GM19455 (cell line): ENCODE measurements at regions not wholly inside any gene's neighbourhood (a gene's known extent, or its start where the extent isn't known, plus 50 kb on each side); places are given as distances from the start of the nearest gene placed in this dataset.

ENCODE experiments used
- ATAC-seq: cut with Tn5 transposase; IDR thresholded peaks from one replicate; pipeline ENCODE4 v1.9.1; 2021; ENCODE audit not compliant: unreplicated experiment

DNA sequence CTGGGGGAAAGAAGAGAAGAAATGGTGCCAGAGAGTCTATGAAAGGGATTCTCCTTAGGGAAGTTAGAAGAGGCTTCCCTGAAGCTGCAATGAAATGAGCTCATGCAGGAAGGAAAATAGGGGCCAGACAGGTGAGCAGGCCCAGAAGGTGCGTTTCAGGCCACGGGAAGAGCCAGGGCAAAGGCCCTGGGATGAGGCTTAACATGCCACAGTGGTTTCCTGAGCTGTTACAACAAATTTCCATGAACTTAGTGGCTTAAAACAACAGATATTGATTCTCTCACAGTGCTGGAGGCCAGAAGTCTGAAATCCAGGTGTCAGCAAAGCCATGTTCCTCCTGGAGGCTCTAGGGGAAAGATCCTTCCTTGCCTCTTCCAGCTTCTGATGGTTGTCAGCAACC is 167.9 kb downstream of the TFAP2C start:
- no peak for ATAC-seq

DNA sequence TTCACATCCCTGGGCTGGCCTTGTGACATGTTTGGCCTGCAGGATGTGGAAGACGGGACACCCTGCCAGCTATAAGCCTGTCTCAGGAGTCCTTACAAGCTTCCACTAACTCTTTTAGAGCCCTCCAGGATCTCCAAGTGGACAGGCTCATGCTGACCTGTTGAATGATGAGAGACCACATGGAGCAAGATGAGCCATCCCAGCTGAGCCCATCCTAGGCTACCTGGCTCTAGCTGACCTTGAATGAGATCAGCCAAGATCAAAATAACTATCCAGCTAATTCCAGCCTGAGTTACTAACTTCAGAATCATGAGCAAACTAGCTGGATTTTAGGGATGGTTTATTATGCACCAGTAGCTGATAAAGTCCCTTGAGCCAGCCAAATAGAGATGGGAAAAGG is 169.5 kb downstream of the TFAP2C start:
- ATAC-seq: no peak

DNA sequence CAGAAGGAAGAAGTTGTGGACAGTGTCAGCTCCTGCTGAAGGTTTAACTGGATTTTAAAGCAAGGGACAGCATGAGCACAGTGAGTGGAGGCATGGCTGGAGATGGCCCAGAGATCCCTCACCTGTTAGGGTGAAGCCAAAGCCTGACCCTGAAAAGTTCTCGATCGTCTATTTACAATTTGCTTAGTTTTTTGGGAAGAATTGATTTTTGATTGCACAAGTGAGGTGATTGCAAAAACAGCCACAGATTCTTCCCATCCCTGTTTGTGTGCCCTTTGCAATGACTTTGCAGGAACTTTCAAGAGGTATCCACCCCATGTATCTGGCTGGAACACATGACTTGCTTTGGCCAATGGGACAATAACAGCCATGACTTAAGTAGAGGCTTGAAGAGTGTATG is 170.1 kb downstream of the TFAP2C start:
- no peak for ATAC-seq

DNA sequence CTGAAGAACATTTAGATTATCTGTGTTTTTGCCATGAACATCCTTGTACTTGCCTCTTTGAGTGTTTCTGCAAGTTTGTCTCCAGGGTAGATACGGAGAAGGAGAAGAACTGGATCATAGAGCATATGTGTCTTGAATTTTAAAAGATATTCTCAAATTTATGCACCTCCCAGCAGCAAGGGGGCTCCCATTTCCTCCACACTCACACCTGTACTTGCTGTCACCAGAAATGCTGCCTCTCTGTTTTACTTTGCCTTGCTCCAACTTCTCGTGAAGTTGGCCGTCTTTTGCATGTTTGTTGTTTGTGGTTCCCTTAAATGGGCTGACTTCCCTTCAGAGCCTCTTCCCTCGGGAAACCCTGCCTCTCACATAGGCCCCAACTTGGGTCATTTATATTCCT is 171.0 kb downstream of the TFAP2C start:
- ATAC-seq: no peak

DNA sequence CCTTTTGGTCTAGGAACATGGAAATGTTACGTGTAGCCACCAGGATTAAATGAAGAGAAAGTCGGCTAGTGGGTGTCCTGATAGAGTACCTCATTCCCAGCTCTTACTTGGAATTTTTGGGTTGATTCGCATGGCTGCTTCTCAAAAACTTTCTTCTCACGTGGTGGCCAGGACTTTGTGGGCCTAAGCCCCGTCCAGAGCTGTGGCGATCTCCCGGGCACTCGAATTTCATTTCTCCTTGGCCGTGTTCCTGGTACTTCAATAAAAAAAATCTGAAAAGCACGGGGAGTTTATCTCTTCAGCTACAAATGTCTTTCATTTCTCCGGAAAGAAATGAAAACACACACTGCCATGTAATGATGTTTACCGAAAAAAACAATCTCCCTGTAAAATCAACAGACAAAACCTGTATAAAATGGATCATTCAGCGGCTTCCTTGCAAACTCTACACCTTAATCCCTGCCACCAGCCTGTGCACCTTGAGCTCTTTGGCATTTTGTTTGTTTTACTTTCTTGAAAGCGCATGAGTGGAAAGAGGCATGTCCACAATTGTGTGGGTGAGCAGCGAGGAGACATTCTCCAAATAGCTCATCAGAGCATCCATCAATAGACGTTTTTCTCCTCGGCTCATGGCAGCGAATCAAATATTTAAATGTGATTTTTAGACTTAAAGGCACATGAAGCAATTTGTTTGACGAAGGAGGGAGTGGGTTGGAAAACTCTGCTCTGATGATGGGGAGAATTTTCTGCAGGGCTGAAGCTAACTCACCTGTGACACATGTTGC is 173.1 kb downstream of the TFAP2C start:
- ATAC-seq: no peak

DNA sequence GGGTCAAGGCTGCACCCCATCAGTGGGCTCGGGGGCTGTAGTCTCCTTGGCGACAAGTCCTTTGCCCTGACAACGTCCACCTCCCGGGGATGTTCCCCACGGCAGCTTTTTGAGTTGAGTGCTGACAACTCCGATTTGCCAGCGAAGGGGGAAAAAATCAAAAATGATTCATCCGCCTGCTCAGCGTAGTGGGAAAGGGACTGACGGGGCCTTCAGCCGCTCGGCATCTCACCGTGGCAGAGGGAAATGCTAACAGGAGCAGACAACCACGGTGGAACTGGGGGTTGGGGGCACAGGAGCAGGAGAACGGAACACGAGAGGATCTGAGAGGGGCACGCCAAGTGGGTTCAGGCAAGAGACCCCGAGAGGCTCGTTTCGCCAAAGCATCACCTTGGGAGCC is 173.7 kb downstream of the TFAP2C start:
- ATAC-seq: no peak

DNA sequence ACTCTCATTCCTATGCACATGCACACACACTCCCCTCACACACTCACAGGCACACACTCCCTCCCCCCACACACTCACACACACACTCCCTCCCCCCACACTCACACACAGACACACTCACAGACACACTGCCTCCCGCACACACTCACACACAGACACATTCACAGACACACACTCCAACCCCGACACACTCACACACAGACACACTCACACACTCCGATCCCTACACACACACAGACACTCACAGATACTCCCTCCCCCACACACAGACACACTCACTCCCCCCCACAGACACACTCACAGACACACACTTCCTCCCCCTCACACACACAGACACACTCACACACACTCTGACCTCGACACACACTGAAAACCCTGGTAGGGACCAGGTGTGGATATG is 176.2 kb downstream of the TFAP2C start:
- no peak for ATAC-seq

DNA sequence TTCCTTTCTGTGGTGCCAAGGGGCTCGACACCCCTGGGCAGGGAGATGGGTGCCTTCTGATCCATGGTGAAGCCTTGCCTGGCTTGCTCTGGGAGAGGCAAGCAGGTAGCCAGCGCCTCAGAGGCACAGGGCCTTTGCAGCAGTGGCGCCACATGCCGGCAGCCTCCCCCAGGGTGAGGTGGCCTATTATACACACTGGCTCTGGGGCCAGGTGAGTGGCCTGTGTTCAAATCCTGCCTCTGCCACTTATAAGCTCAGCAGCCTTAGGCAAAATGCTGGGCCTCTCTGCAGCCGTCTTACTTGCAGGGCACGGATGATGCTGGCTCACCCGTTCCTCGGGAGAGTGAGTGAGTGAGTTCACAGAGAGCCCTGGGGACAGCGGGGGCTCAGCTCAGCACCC is 176.9 kb downstream of the TFAP2C start:
- no peak for ATAC-seq

DNA sequence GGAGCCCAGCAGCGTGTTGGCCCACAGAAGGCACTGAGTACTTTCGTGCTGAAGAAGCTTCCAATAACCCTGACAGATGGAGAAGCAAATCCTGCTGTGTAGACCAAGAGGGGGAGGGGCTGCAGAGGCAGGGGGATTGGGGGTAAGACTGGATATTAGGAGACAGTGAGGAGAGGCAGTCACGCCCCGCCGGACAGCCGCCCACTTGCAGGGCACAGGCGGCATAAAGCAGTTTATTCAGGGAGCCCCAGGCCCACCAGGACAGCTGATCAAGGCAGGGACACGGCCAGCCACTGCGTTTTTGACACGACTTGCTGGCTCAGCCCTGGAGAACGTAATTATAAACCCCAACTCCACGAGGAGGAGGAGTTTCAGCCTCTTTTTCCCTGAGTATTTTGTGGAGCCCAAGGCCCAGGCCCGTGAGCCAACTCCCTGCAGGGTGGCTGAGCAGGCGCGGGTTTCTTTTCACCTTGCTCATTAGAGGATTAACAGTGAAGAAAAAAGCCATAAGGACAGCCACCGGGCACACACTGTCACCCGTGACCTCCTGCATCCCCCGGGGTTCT is 177.9 kb downstream of the TFAP2C start:
- no peak for ATAC-seq

DNA sequence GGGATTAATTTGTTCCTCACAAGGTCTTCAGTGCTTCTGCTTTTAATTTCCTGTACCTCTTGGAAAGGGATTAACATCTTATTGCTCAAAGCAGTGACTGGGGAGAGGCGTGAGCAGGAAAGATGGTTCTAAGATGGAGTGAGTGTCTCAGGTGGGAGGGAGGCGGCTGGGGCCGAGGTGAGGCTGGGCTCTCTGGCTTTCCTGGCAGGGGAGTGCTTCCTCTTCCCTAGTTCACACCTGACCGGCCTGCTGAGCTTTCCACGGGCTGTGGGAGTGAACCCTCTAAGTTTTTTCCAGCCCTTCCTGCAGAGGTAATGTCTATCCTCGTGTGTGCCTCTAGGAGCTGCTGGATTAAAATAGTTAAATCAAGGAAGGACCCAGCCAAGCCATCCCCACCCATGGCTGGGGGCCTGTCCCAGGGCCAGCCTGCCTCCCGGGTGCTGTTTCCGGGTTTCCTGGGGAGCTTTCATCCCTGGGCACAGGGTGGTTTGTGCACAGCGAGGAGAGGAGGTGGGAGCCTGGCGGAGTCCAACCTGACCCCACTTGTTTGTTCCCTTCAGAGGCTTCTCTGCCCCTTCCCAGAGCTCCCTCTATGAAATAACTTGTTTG is 179.1 kb downstream of the TFAP2C start:
- no peak for ATAC-seq

DNA sequence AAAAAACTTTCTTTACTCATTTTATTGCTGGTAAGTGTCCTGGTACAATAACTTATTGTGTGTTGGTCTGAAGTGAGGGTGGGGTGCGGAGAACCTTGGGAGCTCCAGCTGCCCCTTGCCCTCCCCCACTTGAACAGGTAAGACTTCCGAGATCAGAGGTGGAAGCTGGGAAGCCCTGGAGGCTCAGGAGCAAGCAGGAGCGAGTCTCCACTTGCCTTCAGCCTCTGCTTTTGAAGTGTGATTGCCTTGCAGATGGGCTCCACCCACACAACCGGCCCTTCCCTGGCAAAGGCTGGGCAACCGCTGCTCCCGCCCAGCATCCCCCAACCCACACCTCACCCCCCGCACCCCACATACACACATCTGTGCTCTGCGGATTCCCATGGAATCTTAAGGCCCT is 179.6 kb downstream of the TFAP2C start:
- no peak for ATAC-seq

DNA sequence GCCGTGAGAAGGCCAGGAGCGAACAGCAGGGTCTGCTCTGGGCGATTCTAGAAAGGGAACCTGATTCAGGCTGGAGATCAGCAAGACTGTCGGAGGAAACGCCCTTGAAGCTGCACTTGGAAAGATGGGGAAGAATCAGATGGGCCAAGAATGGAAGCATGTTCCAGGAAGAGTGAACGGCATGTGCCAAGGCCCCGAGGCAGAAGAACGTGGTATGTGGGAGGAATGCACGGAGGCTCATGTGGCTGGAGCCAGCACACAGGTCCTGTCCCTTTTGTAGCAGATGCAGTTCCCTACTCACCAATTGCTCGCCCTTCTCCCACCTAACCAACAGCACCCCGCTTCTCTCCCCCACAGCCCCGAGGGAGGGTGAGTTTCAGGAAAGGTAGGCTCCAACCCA is 180.6 kb downstream of the TFAP2C start:
- ATAC-seq: no peak

DNA sequence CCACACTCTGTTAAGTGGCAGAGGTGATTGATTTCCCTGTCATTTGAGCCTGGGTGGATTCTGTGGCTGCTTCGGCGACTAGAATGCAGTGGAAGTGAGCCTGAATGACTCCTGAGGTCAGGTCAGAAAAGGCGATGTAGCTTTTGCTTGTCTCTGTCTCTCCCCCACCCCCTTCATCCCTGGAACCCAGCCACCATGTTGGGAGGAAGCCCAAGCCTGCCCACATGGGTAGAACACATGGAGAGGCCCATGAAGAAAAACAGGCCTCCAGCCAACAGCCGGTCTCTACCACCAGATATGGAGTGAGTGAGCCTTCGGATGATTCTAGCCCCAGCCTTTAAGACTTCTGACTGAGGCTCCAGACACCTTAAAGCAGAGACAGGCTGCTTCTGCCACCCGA is 181.0 kb downstream of the TFAP2C start:
- no peak for ATAC-seq

DNA sequence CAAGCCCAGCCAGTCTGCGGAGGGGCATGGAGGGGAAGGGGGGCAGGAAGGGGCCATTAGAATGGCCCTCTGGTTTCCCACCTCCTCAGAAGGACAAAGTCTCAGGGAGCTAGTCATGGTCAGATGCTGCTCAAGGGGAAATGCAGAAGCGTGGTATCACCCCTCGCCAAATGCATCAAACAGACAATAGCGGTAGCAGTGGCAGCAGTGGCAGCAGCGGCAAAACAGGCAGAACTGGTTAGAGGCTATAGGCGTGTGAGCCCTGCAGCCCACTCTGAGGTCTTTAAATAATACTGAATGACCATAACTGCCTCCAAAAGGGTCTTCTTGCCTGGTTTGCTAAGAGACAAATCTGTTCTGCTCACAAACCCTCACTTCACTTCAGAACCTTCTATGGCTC is 186.7 kb downstream of the TFAP2C start:
- ATAC-seq: no peak

DNA sequence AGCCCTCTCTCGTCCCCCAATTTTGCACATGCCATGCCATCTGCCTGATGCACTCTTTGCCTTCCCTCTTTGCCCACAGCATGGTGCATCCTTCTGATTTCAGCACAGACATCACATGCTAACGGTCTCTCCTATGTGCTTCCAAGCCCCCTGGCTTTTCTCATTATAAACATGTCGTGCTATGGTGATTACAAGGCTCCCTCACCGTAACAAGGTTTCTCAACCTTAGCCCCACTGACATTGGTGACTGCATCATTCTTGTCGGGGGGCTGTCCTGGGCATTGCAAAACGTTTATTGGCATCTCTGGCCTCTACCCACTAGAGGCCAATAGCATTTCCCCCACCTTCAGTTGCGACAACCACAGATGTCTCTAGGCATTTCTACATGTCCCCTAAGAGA is 187.2 kb downstream of the TFAP2C start:
- ATAC-seq: no peak

DNA sequence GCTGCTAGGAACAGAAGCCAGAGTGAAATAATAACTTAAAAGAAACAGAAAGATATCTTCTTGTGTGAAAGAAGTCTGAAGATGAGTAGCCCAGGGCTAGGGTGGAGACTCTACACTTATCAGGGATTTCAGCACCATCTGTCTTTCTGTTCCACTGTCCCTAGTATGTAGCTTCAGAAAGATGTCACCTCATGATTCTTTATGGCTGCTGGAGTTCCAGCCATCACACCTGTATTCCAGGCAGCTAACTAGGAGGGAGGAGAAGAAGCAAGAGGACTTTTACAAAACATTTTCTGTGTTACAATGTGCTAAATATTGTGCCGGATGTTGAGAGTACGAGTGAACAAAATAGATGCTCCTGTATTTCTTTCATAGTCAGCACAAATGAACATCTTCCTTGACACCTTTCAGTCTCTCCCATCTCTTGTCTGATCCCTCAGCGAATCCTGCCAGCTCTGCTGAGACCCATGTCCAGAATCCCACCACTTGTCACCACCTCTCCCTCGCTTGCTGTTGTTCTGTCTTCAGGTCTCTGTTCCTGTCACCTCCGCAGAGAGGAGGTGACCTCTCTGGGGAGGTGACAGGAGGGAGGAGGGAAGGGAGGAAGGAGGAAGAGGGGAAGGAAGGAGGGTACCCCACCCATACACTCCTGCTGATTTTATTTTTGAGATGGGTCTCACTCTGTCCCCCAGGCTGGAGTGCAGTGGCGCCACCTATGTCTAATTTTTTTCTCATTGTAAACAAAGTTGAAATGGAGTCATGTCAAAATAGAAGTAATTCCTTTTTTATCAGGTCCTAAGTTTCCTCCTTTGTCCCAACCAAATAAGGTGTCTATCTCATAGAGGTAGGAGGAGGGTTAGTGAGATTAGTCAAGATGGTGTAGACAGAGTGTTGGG is 188.9 kb downstream of the TFAP2C start:
- no peak for ATAC-seq

DNA sequence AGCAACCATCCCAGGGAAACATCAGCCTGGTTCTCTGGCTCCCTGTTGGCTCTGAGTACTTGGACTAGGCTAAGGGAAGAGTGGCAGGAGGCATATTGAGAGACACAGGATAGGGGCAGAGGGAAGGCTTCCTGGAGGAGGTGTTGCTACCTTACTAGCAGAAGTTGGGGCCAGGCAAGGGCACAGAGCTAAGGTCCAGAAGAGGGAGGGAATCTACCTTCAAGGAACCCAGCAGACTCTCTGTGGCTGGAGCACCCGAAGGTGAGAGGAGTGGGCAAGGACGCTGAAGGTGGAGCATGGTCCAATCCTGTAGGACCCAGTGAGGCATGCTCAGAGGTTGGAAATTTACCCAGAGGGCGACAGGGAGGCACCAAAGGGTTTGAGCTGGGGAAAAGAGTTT is 191.9 kb downstream of the TFAP2C start:
- ATAC-seq: no peak

DNA sequence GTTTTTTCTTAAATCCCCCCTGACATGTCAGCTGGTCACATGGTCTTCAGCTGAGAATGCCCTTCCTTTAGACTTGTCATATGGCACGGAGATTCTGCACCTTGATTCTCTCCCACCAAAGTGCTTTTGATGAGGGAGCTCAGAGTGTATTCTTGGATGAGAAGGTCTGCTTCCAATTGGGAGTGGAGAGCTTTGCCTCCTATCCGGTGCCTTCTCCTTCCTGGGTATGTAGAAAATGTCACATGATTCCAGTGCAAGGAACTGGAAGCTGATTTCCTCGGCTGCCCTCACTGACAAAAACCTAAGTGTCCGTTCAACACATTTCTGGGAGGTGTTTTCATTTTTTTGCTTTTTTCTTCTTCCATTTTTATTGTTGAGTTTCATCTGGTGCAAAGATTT is 197.2 kb downstream of the TFAP2C start:
- no peak for ATAC-seq

DNA sequence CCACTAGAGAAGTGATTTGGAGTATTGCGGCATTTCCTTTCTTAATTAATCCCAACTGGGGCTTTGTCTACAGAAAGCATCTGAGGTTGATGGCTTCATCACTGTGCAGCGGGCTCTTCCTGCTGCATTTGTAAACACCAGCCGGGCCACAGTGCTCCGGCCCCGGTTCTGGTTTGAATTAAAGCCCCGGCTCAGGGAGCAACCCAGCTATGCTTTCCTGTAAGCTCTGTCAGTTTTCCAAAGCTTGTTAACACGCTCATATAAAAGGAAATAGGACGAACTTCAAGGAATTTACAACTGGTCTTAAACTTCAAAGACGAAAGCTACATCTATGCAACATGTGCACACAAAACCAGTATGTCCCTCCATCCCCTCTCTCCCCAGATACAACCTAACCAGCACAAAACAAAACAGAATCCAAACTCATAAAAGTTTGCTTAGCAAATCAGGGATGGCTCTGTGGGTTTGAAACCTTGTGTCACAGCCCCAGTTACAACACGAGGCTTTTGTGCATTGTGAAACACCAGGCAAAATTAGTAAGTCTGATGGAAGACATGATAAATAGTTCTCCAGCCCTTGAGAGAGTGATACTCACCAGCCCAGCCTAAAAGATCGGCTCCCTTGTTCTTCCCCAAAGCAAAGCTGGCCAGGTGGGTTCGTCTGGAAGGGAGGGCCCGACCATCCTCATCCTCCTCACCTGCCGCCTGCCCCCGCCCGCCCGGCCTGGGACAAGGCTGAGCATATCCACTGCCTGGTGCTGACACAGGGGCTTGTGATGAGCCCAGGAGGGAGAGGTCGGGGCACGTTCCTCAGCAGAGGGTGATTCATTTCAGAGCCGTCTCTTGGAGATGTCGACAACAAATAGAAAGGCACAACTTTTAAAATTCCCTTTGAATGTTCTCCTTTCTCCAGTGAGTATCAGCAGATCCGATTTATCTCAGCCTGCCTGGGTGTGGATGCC is 197.9 kb downstream of the TFAP2C start:
- no peak for ATAC-seq

DNA sequence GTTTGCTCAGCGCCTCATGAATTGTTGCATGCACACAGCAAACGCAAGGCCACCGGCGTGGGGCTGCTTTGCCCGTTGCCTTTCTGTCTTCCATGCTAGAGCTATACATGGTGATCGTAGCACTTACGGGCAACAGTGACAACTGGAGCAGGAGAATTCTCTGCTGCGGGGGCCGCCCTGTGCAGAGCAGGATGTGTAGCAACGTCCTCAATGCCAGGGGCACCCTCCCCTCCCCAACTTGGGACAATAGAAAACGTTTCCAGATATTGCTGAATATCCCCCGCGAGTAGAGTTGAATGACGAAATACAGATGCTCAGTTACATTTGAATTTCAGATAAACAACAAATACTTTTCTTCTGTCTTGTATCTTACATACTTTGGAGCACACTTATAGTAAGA is 198.7 kb downstream of the TFAP2C start:
- ATAC-seq: no peak

DNA sequence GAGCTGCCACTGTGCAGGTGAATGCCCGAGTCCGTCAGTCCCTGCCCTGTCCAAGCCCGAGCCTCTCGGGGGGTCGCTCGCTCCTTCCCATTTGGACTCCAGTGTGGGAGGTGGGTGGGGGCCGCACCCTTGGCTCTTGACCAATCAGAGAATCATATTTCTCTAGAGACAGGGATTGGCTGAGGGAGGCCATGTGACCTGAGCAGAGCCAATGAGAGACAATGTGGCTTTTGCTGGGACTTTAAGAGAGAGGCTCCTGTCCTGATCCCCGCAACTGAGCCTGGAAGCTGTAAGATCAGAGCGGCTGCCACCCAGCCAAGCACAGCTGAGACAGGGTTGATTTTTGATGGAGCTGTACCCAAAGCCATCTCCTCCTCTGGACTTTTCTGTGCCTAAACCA is 199.3 kb downstream of the TFAP2C start:
- ATAC-seq: no peak
